ENCODE measurements at regions not wholly inside any gene's neighbourhood (a gene's known extent, or its start where the extent isn't known, plus 50 kb on each side); places are given as distances from the start of the nearest gene placed in this dataset.

DNA sequence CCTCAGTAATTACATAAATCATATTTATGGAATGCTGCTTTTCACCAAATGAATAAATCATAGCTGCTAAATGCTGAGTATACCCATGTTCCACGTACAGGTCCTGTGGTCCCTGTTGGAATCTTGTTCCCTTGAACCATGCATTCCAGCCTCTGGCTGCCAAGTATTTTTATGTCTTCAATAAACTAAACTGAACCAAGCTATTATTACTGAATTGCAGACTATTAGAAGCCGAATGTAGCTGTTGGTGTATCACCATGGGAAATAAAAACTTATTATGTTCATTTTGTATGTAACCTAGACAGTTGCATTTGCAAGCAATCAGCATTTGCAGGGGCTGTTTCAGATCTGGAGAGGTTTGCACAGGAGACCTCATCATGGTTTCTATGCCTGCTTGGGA lies 362.4 kb downstream of the ADCYAP1 start:
- TF ChIP-seq, protein P1, sequence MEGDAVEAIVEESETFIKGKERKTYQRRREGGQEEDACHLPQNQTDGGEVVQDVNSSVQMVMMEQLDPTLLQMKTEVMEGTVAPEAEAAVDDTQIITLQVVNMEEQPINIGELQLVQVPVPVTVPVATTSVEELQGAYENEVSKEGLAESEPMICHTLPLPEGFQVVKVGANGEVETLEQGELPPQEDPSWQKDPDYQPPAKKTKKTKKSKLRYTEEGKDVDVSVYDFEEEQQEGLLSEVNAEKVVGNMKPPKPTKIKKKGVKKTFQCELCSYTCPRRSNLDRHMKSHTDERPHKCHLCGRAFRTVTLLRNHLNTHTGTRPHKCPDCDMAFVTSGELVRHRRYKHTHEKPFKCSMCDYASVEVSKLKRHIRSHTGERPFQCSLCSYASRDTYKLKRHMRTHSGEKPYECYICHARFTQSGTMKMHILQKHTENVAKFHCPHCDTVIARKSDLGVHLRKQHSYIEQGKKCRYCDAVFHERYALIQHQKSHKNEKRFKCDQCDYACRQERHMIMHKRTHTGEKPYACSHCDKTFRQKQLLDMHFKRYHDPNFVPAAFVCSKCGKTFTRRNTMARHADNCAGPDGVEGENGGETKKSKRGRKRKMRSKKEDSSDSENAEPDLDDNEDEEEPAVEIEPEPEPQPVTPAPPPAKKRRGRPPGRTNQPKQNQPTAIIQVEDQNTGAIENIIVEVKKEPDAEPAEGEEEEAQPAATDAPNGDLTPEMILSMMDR (IDR thresholded peaks at IDR 0.05) = no peak
- no peak for TF ChIP-seq POLR2A (IDR thresholded peaks at IDR 0.05)

Measured in right lobe of liver (tissue), 4 donors.